ENCODE measurements at regions not wholly inside any gene's neighbourhood (a gene's known extent, or its start where the extent isn't known, plus 50 kb on each side); places are given as distances from the start of the nearest gene placed in this dataset.

DNA sequence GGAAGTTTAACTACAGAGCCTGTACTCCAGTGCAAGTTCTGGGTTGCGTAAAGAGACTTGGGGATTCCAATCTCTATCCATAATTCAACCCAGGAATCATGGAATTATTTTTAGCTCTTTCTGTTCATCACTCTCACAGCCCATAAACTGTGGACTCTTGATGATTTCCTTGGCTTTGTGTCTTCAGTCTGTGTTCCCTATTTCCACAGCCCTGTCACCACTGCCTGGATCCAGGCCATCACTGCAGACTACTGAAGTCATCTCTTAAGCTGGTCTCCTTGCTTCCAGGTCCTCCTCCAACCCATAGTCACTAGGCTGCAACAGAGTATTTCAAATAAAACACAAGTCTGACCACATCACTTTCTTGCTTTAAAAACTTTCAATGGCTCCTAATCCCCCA lies 211.7 kb downstream of the PLK2 start:
- H3K9me3 ChIP-seq (ENCODE audit: control insufficient read depth, insufficient read depth, low read length): no peaks in the 10 kb centered on the region
- H3K4me3 ChIP-seq (ENCODE audit: low read depth, low read length): no peak overlapping the region
- H3K27me3 ChIP-seq (ENCODE audit: control insufficient read depth, insufficient read depth, low read length): no peaks in the 10 kb centered on the region
- no peak overlapping the region for H3K27ac ChIP-seq (ENCODE audit: low read depth, low read length)
- ChIA-PET CTCF (interaction anchor here (1.0 to 1.5 kb wide), 2 partner anchors 8 to 213 kb away, joined by 3 to 4 read pairs; no protein-coding TSS in a partner anchor), POLR2A (interaction anchor here (0.7 kb wide), 1 partner anchor 22 kb away, joined by 3 read pairs; no protein-coding TSS in a partner anchor)
- TF ChIP-seq, protein P1, sequence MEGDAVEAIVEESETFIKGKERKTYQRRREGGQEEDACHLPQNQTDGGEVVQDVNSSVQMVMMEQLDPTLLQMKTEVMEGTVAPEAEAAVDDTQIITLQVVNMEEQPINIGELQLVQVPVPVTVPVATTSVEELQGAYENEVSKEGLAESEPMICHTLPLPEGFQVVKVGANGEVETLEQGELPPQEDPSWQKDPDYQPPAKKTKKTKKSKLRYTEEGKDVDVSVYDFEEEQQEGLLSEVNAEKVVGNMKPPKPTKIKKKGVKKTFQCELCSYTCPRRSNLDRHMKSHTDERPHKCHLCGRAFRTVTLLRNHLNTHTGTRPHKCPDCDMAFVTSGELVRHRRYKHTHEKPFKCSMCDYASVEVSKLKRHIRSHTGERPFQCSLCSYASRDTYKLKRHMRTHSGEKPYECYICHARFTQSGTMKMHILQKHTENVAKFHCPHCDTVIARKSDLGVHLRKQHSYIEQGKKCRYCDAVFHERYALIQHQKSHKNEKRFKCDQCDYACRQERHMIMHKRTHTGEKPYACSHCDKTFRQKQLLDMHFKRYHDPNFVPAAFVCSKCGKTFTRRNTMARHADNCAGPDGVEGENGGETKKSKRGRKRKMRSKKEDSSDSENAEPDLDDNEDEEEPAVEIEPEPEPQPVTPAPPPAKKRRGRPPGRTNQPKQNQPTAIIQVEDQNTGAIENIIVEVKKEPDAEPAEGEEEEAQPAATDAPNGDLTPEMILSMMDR (IDR thresholded peaks at IDR 0.05; ENCODE audit: low read depth, low read length): no peak
- no peak for DNase-seq (ENCODE audit: low read depth, low spot score)

DNA sequence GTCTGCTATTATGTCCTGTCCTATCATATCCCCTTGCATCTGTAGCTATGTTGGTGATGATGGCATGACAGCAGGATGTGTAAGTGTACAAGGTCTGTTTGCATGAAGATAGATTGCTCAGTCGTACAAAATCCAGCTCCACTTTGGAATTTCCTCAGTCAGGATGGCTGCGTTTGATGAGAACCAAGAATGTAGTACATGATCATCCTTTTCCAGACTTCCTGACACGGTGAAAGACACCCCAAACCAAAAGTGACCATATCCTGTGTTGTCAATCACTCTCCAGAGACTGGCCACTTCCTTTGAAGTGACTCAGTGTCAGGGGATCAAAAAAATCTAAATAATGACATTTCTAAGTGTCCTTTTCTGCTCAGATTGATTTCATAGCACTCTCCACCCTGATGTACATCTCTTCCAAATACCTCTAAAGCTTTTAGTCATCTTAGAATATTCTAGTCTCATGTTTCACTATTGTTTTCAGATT lies 213.4 kb downstream of the PLK2 start:
- POLR2A ChIA-PET: no interaction called here
- H3K27ac ChIP-seq (ENCODE audit: low read depth, low read length): no peak overlapping the region
- DNase-seq (ENCODE audit: low read depth, low spot score): no peak
- TF ChIP-seq, protein P1 (IDR thresholded peaks at IDR 0.05; ENCODE audit: low read depth, low read length): no peak
- H3K4me3 ChIP-seq (ENCODE audit: low read depth, low read length): no peak overlapping the region
- H3K9me3 ChIP-seq (ENCODE audit: control insufficient read depth, insufficient read depth, low read length): no peaks in the 10 kb centered on the region
- CTCF ChIA-PET: no interaction called here
- no peaks in the 10 kb centered on the region for H3K27me3 ChIP-seq (ENCODE audit: control insufficient read depth, insufficient read depth, low read length)

DNA sequence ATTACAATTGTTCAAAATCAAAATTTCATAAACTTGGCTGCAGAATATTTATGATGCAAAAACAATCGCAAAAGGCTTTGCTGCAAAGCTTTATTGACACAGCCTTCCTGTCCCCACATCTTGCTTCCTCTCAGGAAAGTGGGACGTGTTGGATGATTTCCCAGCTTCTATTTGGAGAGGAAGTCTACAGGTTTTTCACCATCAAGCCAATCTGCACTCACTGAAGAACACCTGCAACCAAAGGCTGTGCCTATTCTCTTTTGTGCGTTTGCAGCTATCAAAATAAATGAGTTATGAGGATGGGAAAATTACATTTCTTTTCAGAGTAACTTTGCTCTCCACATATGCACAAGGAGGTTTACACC lies 214.4 kb downstream of the PLK2 start:
- Histone ChIP-seq H3K4me3 (ENCODE audit: low read depth, low read length) (no peak overlapping the region), H3K27ac (ENCODE audit: low read depth, low read length) (no peak overlapping the region), H3K27me3 (ENCODE audit: control insufficient read depth, insufficient read depth, low read length) (no peaks in the 10 kb centered on the region), H3K9me3 (ENCODE audit: control insufficient read depth, insufficient read depth, low read length) (no peaks in the 10 kb centered on the region)
- TF ChIP-seq, protein P1 (IDR thresholded peaks at IDR 0.05; ENCODE audit: low read depth, low read length): no peak
- ChIA-PET CTCF (no interaction called here), POLR2A (interaction anchor here (1.0 kb wide), 1 partner anchor 14 kb away, joined by 3 read pairs; no protein-coding TSS in a partner anchor)
- DNase-seq (ENCODE audit: low read depth, low spot score): no peak

DNA sequence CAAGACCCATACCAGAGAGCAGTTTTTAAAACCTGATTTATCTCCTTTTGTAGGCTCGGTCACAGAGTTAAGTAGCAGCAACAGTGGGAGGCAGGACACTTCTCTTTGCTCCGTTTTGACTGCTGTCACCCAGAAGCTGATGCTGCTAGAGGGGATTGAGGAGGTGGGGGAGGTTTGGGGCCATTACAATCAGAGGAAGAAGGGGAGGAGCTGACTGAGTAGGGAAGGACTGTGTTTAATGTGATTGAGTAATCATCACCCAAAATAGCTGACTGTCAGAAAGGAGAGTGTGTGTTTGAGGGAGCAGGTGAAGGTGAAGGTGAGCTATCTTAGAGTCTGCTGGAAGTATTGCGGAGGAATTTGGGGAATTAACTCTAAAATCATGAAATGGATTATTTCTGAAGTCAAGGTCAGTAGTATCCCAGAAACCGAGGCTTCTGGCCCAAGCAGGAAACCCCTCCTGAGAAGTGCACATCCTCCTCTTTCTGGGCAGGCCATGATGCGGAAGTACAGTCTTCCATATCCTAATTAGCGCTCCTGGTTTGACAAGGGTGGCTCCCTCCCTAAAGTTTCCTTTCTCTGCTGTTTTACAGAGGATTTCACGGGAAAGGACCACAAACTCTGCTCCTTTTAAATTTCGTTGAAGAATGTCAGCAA lies 214.9 kb downstream of the PLK2 start:
- Histone ChIP-seq H3K4me3 (ENCODE audit: low read depth, low read length) (no peak overlapping the region), H3K9me3 (ENCODE audit: control insufficient read depth, insufficient read depth, low read length) (no peaks in the 10 kb centered on the region), H3K27me3 (ENCODE audit: control insufficient read depth, insufficient read depth, low read length) (no peaks in the 10 kb centered on the region), H3K27ac (ENCODE audit: low read depth, low read length) (no peak overlapping the region)
- ChIA-PET CTCF (no interaction called here), POLR2A (interaction anchor here (1.0 kb wide), 1 partner anchor 15 kb away, joined by 3 read pairs; no protein-coding TSS in a partner anchor)
- DNase-seq (ENCODE audit: low read depth, low spot score): no peak
- TF ChIP-seq, protein P1 (IDR thresholded peaks at IDR 0.05; ENCODE audit: low read depth, low read length): no peak

DNA sequence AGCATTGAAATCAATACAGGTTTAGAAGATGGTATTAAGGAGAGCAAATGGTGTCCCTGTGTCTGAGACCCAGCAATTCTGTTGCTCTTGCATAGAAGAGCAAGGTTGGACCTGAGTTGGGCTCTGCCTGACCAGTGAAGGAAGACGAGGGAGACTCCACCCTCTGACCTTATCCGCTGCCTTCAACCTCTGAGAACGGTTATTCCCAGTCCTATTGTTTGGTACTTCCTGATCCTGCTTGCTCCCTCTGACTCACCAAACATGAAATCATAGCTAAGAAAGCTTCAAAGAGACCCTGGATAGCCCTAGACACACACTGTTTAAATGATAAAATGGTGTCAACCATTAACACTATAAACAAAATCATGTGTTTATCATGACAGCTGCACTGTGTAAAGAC lies 218.5 kb downstream of the PLK2 start:
- Histone ChIP-seq H3K4me3 (ENCODE audit: low read depth, low read length) (no peak overlapping the region), H3K9me3 (ENCODE audit: control insufficient read depth, insufficient read depth, low read length) (no peaks in the 10 kb centered on the region), H3K27ac (ENCODE audit: low read depth, low read length) (no peak overlapping the region), H3K27me3 (ENCODE audit: control insufficient read depth, insufficient read depth, low read length) (no peaks in the 10 kb centered on the region)
- CTCF ChIA-PET: no interaction called here
- TF ChIP-seq, protein P1 (IDR thresholded peaks at IDR 0.05; ENCODE audit: low read depth, low read length): no peak
- POLR2A ChIA-PET: no interaction called here
- no peak for DNase-seq (ENCODE audit: low read depth, low spot score)
